Limb (tissue), 2 donors: ENCODE measurements at regions not wholly inside any gene's neighbourhood (a gene's known extent, or its start where the extent isn't known, plus 50 kb on each side); places are given as distances from the start of the nearest gene placed in this dataset.
"Not testable (repeated sequence)": the region's sequence is repeated elsewhere in the genome, so short reads cannot be mapped to it uniquely, and the experiment has no call there.

ENCODE experiments used
- DNase-seq, 2 donors: peaks; one replicate each; pipeline ENCODE4 v3.0.0-alpha.2; 2016; ENCODE audit errors: extremely low spot score in 2 of 2

- DNase-seq: no peak
Observed at GRCh38 chr5:12901696-12902095, 997.5 kb upstream of the CTNND2 start.

- no peak for DNase-seq
Observed at GRCh38 chr5:12896086-12896485, 991.8 kb upstream of the CTNND2 start.

- DNase-seq: no peak
Observed at GRCh38 chr5:12885018-12885417, 980.8 kb upstream of the CTNND2 start.

- DNase-seq: no peak
Observed at GRCh38 chr5:12883395-12883794, 979.1 kb upstream of the CTNND2 start.

GRCh38 chr5:12876541-12877298 is 972.5 kb upstream of the CTNND2 start:
- DNase-seq: no peak

GRCh38 chr5:12870872-12871539 is 966.8 kb upstream of the CTNND2 start:
- DNase-seq: no peak

GRCh38 chr5:12865529-12865928 is 961.3 kb upstream of the CTNND2 start:
- no peak for DNase-seq

- DNase-seq: no peak
Observed at GRCh38 chr5:12861886-12862654, 957.8 kb upstream of the CTNND2 start.

- not testable (repeated sequence) for DNase-seq
Observed at GRCh38 chr5:12856105-12856504, 951.9 kb upstream of the CTNND2 start.

GRCh38 chr5:12854386-12854785 is 950.1 kb upstream of the CTNND2 start:
- DNase-seq: no peak

GRCh38 chr5:12851761-12852160 is 947.5 kb upstream of the CTNND2 start:
- DNase-seq: no peak

GRCh38 chr5:12848709-12849108 is 944.5 kb upstream of the CTNND2 start:
- DNase-seq: no peak

GRCh38 chr5:12845549-12846159 is 941.4 kb upstream of the CTNND2 start:
- DNase-seq: no peak

- no peak for DNase-seq
Observed at GRCh38 chr5:12840972-12841371, 936.7 kb upstream of the CTNND2 start.

- no peak for DNase-seq
Observed at GRCh38 chr5:12837592-12837991, 933.3 kb upstream of the CTNND2 start.

GRCh38 chr5:12825163-12825562 is 920.9 kb upstream of the CTNND2 start:
- DNase-seq: no peak

GRCh38 chr5:12805165-12805698 is 901.0 kb upstream of the CTNND2 start:
- DNase-seq: no peak

GRCh38 chr5:12799165-12799564 is 894.9 kb upstream of the CTNND2 start:
- no peak for DNase-seq

GRCh38 chr5:12795333-12795663 is 891.1 kb upstream of the CTNND2 start:
- DNase-seq: no peak

- DNase-seq: no peak
Observed at GRCh38 chr5:12794476-12795332, 890.5 kb upstream of the CTNND2 start.

- no peak for DNase-seq
Observed at GRCh38 chr5:12793373-12793772, 889.1 kb upstream of the CTNND2 start.
